ENCODE measurements at regions not wholly inside any gene's neighbourhood (a gene's known extent, or its start where the extent isn't known, plus 50 kb on each side); places are given as distances from the start of the nearest gene placed in this dataset.

- TF ChIP-seq, protein P1, sequence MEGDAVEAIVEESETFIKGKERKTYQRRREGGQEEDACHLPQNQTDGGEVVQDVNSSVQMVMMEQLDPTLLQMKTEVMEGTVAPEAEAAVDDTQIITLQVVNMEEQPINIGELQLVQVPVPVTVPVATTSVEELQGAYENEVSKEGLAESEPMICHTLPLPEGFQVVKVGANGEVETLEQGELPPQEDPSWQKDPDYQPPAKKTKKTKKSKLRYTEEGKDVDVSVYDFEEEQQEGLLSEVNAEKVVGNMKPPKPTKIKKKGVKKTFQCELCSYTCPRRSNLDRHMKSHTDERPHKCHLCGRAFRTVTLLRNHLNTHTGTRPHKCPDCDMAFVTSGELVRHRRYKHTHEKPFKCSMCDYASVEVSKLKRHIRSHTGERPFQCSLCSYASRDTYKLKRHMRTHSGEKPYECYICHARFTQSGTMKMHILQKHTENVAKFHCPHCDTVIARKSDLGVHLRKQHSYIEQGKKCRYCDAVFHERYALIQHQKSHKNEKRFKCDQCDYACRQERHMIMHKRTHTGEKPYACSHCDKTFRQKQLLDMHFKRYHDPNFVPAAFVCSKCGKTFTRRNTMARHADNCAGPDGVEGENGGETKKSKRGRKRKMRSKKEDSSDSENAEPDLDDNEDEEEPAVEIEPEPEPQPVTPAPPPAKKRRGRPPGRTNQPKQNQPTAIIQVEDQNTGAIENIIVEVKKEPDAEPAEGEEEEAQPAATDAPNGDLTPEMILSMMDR (IDR thresholded peaks at IDR 0.05) = no peak
- TF ChIP-seq POLR2A (IDR thresholded peaks at IDR 0.05) (no peak), POLR2AphosphoS5 (IDR thresholded peaks at IDR 0.05) (no peak)
Observed at GRCh38 chr14:104472536-104473243, 106.9 kb upstream of the C14orf180 start.
